ENCODE measurements at regions not wholly inside any gene's neighbourhood (a gene's known extent, or its start where the extent isn't known, plus 50 kb on each side); places are given as distances from the start of the nearest gene placed in this dataset.

DNA sequence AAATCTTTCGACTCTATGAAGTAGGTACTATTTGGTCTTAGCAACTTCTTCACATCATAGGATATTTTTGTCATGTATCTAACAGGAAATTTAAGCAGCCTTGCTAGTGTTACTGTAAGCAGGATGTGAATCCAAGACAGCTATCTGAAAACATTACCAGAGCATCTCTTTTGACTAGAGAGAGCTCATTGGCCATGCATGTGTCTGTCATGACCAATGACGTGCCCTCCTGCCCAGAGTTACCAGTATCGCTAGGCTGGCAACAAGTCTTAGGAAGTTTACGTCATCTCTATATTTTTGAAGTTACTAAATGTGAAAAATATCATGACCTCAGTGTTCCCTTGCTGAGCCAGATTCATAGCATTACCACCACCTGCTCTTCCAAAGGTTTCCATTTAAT, 130.9 kb upstream of the TP63 start:
- H3K36me3 ChIP-seq (ENCODE audit: control insufficient read depth, insufficient read depth, low read length), result no peaks in the 10 kb centered on the region
- Mint-ChIP-seq H3K9me3 (no peaks in the 10 kb centered on the region), H3K4me1 (no peaks in the 10 kb centered on the region), H3K4me3 (no peak overlapping the region), H3K27me3 (ENCODE audit: insufficient read depth) (no peaks in the 10 kb centered on the region), H3K27ac (no peak overlapping the region), H3K36me3 (ENCODE audit: low read depth) (no peaks in the 10 kb centered on the region)
- DNase-seq, result no peak
- H3K4me3 ChIP-seq (ENCODE audit: low read length), result no peak overlapping the region
- H3K27ac ChIP-seq (ENCODE audit: low read depth, low read length), result no peak overlapping the region
- no peaks in the 10 kb centered on the region for H3K9me3 ChIP-seq (ENCODE audit: control insufficient read depth, low read length)
- H3K4me1 ChIP-seq (ENCODE audit: control insufficient read depth, insufficient read depth, low read length), result no peaks in the 10 kb centered on the region
- TF ChIP-seq, protein P1, sequence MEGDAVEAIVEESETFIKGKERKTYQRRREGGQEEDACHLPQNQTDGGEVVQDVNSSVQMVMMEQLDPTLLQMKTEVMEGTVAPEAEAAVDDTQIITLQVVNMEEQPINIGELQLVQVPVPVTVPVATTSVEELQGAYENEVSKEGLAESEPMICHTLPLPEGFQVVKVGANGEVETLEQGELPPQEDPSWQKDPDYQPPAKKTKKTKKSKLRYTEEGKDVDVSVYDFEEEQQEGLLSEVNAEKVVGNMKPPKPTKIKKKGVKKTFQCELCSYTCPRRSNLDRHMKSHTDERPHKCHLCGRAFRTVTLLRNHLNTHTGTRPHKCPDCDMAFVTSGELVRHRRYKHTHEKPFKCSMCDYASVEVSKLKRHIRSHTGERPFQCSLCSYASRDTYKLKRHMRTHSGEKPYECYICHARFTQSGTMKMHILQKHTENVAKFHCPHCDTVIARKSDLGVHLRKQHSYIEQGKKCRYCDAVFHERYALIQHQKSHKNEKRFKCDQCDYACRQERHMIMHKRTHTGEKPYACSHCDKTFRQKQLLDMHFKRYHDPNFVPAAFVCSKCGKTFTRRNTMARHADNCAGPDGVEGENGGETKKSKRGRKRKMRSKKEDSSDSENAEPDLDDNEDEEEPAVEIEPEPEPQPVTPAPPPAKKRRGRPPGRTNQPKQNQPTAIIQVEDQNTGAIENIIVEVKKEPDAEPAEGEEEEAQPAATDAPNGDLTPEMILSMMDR (conservative IDR thresholded peaks at IDR 0.05), result no peak
- WGBS, 2 experiments (ENCODE audit: insufficient coverage in 1 of 2, insufficient read length in 1 of 2), result 88 to 90% methylated on average over 3 to 4 of the region's 4 CpGs
- H3K9ac ChIP-seq (ENCODE audit: extremely low read depth, low read length, poor library complexity, severe bottlenecking), result no peak overlapping the region
- no peaks in the 10 kb centered on the region for H3K27me3 ChIP-seq (ENCODE audit: control insufficient read depth, insufficient read depth, low read length, poor library complexity, severe bottlenecking)

DNA sequence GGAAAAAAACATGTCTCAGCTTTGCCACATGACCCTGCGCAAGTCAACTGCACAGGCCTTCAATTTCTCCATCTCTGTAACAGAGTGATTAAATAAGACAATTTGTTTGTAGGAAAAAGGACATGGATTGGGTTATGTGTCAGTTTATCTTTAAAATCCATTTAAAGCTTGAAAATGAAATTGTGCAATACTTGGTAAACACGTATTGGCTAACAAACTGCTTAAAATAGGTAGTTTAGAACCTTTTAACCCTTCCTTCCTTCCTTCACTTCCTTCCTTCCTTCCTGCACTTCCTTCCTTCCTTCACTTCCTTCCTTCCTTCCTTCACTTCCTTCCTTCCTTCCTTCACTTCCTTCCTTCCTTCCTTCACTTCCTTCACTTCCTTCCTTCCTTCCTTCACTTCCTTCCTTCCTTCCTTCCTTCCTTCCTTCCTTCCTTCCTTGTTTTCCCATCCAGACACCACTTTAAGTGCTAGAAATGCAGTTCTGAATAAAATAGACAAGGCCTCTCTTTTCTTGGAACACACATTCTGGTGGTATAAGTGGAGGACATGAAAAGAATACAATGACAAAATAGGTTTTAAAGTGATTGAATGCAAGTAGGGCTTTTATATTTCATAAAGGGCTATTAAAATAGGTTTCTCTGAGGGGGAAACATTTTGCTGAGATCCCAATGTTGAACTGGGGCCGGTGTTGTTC, 130.2 kb upstream of the TP63 start:
- Mint-ChIP-seq H3K27ac (no peak overlapping the region), H3K9me3 (no peaks in the 10 kb centered on the region), H3K36me3 (ENCODE audit: low read depth) (no peaks in the 10 kb centered on the region), H3K4me3 (no peak overlapping the region), H3K4me1 (no peaks in the 10 kb centered on the region), H3K27me3 (ENCODE audit: insufficient read depth) (no peaks in the 10 kb centered on the region)
- Histone ChIP-seq H3K36me3 (ENCODE audit: control insufficient read depth, insufficient read depth, low read length) (no peaks in the 10 kb centered on the region), H3K27ac (ENCODE audit: low read depth, low read length) (no peak overlapping the region), H3K9ac (ENCODE audit: extremely low read depth, low read length, poor library complexity, severe bottlenecking) (no peak overlapping the region), H3K9me3 (ENCODE audit: control insufficient read depth, low read length) (no peaks in the 10 kb centered on the region), H3K4me3 (ENCODE audit: low read length) (no peak overlapping the region), H3K27me3 (ENCODE audit: control insufficient read depth, insufficient read depth, low read length, poor library complexity, severe bottlenecking) (no peaks in the 10 kb centered on the region), H3K4me1 (ENCODE audit: control insufficient read depth, insufficient read depth, low read length) (no peaks in the 10 kb centered on the region)
- 44% methylated on average over 3 of the region's 3 CpGs; no CpG with 5 or more reads in 1 of the 2 experiments for WGBS, 2 experiments (ENCODE audit: insufficient coverage in 1 of 2, insufficient read length in 1 of 2)
- TF ChIP-seq, protein P1 (conservative IDR thresholded peaks at IDR 0.05), result no peak
- DNase-seq, result no peak

DNA sequence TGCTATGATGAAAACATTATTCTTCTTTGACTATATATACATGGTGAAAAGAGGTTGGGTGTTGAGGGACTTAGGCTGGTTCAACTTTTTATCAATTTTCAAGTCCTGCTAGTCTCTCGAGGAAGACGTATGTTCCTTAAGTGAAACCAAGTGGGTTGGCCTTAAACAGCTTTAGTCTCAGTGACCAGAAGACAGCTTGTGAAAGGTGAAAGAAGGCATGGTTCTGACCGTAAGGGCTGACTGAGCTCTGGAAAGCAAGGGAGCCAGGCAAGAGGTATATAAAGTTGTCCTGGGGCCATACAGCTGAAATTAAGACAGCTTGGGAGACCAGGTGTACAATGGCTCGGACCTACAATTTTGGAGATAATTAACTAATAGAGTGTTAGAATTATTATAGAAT, 128.9 kb upstream of the TP63 start:
- Mint-ChIP-seq H3K9me3 (peaks cover 2% of the 10 kb centered on the region), H3K4me3 (no peak overlapping the region), H3K27me3 (ENCODE audit: insufficient read depth) (no peaks in the 10 kb centered on the region), H3K36me3 (ENCODE audit: low read depth) (no peaks in the 10 kb centered on the region), H3K4me1 (no peaks in the 10 kb centered on the region), H3K27ac (no peak overlapping the region)
- no peaks in the 10 kb centered on the region for H3K4me1 ChIP-seq (ENCODE audit: control insufficient read depth, insufficient read depth, low read length)
- H3K4me3 ChIP-seq (ENCODE audit: low read length), result no peak overlapping the region
- TF ChIP-seq, protein P1 (conservative IDR thresholded peaks at IDR 0.05), result no peak
- DNase-seq, result no peak
- H3K9me3 ChIP-seq (ENCODE audit: control insufficient read depth, low read length), result peaks cover 7% of the 10 kb centered on the region
- H3K27ac ChIP-seq (ENCODE audit: low read depth, low read length), result no peak overlapping the region
- WGBS, 2 experiments (ENCODE audit: insufficient coverage in 1 of 2, insufficient read length in 1 of 2), result 96 to 100% methylated on average over 3 of the region's 4 CpGs
- no peak overlapping the region for H3K9ac ChIP-seq (ENCODE audit: extremely low read depth, low read length, poor library complexity, severe bottlenecking)
- H3K27me3 ChIP-seq (ENCODE audit: control insufficient read depth, insufficient read depth, low read length, poor library complexity, severe bottlenecking), result no peaks in the 10 kb centered on the region
- H3K36me3 ChIP-seq (ENCODE audit: control insufficient read depth, insufficient read depth, low read length), result no peaks in the 10 kb centered on the region

Data from endodermal cell (in vitro differentiated cells).